8988T (cell line): ENCODE measurements at regions not wholly inside any gene's neighbourhood (a gene's known extent, or its start where the extent isn't known, plus 50 kb on each side); places are given as distances from the start of the nearest gene placed in this dataset.
"Not testable (repeated sequence)": the region's sequence is repeated elsewhere in the genome, so short reads cannot be mapped to it uniquely, and the experiment has no call there.

Experiments
- DNase-seq: peaks from one replicate; pipeline ENCODE4 v3.0.0; 2011

- no peak for DNase-seq
Measured at GRCh38 chr4:33625748-33626147, 2618.6 kb downstream of the ARAP2 start.

GRCh38 chr4:33626221-33626620 lies 2618.1 kb downstream of the ARAP2 start:
- DNase-seq, result no peak

GRCh38 chr4:33628296-33628695 lies 2616.0 kb downstream of the ARAP2 start:
- no peak for DNase-seq

GRCh38 chr4:33649015-33649414 lies 2595.3 kb downstream of the ARAP2 start:
- DNase-seq, result no peak

GRCh38 chr4:33649471-33649870 lies 2594.8 kb downstream of the ARAP2 start:
- DNase-seq, result no peak

- DNase-seq, result no peak
Measured at GRCh38 chr4:33650036-33650435, 2594.3 kb downstream of the ARAP2 start.

GRCh38 chr4:33658971-33659370 lies 2585.3 kb downstream of the ARAP2 start:
- no peak for DNase-seq

- DNase-seq, result no peak
Measured at GRCh38 chr4:33661636-33662035, 2582.7 kb downstream of the ARAP2 start.

- DNase-seq, result no peak
Measured at GRCh38 chr4:33685939-33686338, 2558.4 kb downstream of the ARAP2 start.

- DNase-seq, result no peak
Measured at GRCh38 chr4:33696041-33696440, 2548.3 kb downstream of the ARAP2 start.

GRCh38 chr4:33696586-33696985 lies 2547.7 kb downstream of the ARAP2 start:
- DNase-seq, result no peak

GRCh38 chr4:33709247-33709646 lies 2535.1 kb downstream of the ARAP2 start:
- DNase-seq, result no peak

GRCh38 chr4:33711826-33712225 lies 2532.5 kb downstream of the ARAP2 start:
- no peak for DNase-seq

GRCh38 chr4:33714971-33715370 lies 2529.3 kb downstream of the ARAP2 start:
- no peak for DNase-seq

- no peak for DNase-seq
Measured at GRCh38 chr4:33715841-33716395, 2528.4 kb downstream of the ARAP2 start.

- DNase-seq, result no peak
Measured at GRCh38 chr4:33722254-33722653, 2522.1 kb downstream of the ARAP2 start.

GRCh38 chr4:33722800-33723516 lies 2521.4 kb downstream of the ARAP2 start:
- no peak for DNase-seq

GRCh38 chr4:33724685-33725084 lies 2519.6 kb downstream of the ARAP2 start:
- DNase-seq, result no peak

- DNase-seq, result no peak
Measured at GRCh38 chr4:33725861-33726260, 2518.5 kb downstream of the ARAP2 start.

- no peak for DNase-seq
Measured at GRCh38 chr4:33737726-33738125, 2506.6 kb downstream of the ARAP2 start.

- no peak for DNase-seq
Measured at GRCh38 chr4:33739884-33740632, 2504.3 kb downstream of the ARAP2 start.

- DNase-seq, result not testable (repeated sequence)
Measured at GRCh38 chr4:33740871-33741270, 2503.4 kb downstream of the ARAP2 start.

- no peak for DNase-seq
Measured at GRCh38 chr4:33746979-33747378, 2497.3 kb downstream of the ARAP2 start.

- DNase-seq, result no peak
Measured at GRCh38 chr4:33751050-33751449, 2493.3 kb downstream of the ARAP2 start.
